Uterus (tissue), 2 donors: ENCODE measurements at regions not wholly inside any gene's neighbourhood (a gene's known extent, or its start where the extent isn't known, plus 50 kb on each side); places are given as distances from the start of the nearest gene placed in this dataset.

Source experiments
- CTCF ChIP-seq, 4 experiments: fragments of 200-600 bp in 2 of 4; fragments of 450-650 bp in 2 of 4; sonication (generic) in 2 of 4; IDR thresholded peaks; one replicate each; pipeline ENCODE4 v1.5.1; 2016 to 2019; ENCODE audit warnings: antibody characterized with exemption in 4 of 4, mild to moderate bottlenecking in 2 of 4, moderate library complexity in 1 of 4
- POLR2A ChIP-seq, 2 donors: fragments of 450-650 bp; IDR thresholded peaks; one replicate each; pipeline ENCODE4 v1.6.1; 2016; ENCODE audit warnings: antibody characterized with exemption in 2 of 2, mild to moderate bottlenecking in 1 of 2, moderate library complexity in 1 of 2

GRCh38 chr3:164526250-164526649 is 552.0 kb downstream of the SI start:
- TF ChIP-seq POLR2A (IDR thresholded peaks at IDR 0.05) (no peak), CTCF (IDR thresholded peaks at IDR 0.05) (no peak)
